ENCODE measurements at regions not wholly inside any gene's neighbourhood (a gene's known extent, or its start where the extent isn't known, plus 50 kb on each side); places are given as distances from the start of the nearest gene placed in this dataset.

GRCh38 chr4:138565576-138565975 is 323.4 kb upstream of the SLC7A11 start:
- TF ChIP-seq CTCF (conservative IDR thresholded peaks at IDR 0.05; ENCODE audit: control insufficient read depth, insufficient read depth, low read depth, low read length) = no peak
- no peak overlapping the region for H3K4me3 ChIP-seq (ENCODE audit: control insufficient read depth, low read depth, low read length)
- no peak for DNase-seq (ENCODE audit: low read depth)

GRCh38 chr4:138562544-138562991 is 320.4 kb upstream of the SLC7A11 start:
- DNase-seq (ENCODE audit: low read depth) = peak; percentile 46
- H3K4me3 ChIP-seq (ENCODE audit: control insufficient read depth, low read depth, low read length) = no peak overlapping the region
- TF ChIP-seq CTCF (conservative IDR thresholded peaks at IDR 0.05; ENCODE audit: control insufficient read depth, insufficient read depth, low read depth, low read length) = no peak

GRCh38 chr4:138561906-138562305 is 319.8 kb upstream of the SLC7A11 start:
- no peak for TF ChIP-seq CTCF (conservative IDR thresholded peaks at IDR 0.05; ENCODE audit: control insufficient read depth, insufficient read depth, low read depth, low read length)
- DNase-seq (ENCODE audit: low read depth) = no peak
- H3K4me3 ChIP-seq (ENCODE audit: control insufficient read depth, low read depth, low read length) = no peak overlapping the region

GRCh38 chr4:138561276-138561880 is 319.2 kb upstream of the SLC7A11 start:
- H3K4me3 ChIP-seq (ENCODE audit: control insufficient read depth, low read depth, low read length) = no peak overlapping the region
- TF ChIP-seq CTCF (conservative IDR thresholded peaks at IDR 0.05; ENCODE audit: control insufficient read depth, insufficient read depth, low read depth, low read length) = no peak
- DNase-seq (ENCODE audit: low read depth) = no peak

GRCh38 chr4:138560448-138560847 is 318.3 kb upstream of the SLC7A11 start:
- H3K4me3 ChIP-seq (ENCODE audit: control insufficient read depth, low read depth, low read length) = no peak overlapping the region
- no peak for DNase-seq (ENCODE audit: low read depth)

GRCh38 chr4:138558886-138559285 is 316.7 kb upstream of the SLC7A11 start:
- TF ChIP-seq CTCF (conservative IDR thresholded peaks at IDR 0.05; ENCODE audit: control insufficient read depth, insufficient read depth, low read depth, low read length) = no peak
- no peak for DNase-seq (ENCODE audit: low read depth)
- H3K4me3 ChIP-seq (ENCODE audit: control insufficient read depth, low read depth, low read length) = no peak overlapping the region

More at GRCh38 chr4:138560448-138560847, 318.3 kb upstream of the SLC7A11 start:
- no peak for TF ChIP-seq CTCF (conservative IDR thresholded peaks at IDR 0.05; ENCODE audit: control insufficient read depth, insufficient read depth, low read depth, low read length)

- H3K4me3 ChIP-seq (ENCODE audit: control insufficient read depth, low read depth, low read length) = no peak overlapping the region
- peak; percentile 35 for TF ChIP-seq CTCF (conservative IDR thresholded peaks at IDR 0.05; ENCODE audit: control insufficient read depth, insufficient read depth, low read depth, low read length)
- DNase-seq (ENCODE audit: low read depth) = peak; percentile 28
These were observed 313.4 kb upstream of the SLC7A11 start for GRCh38 chr4:138555584-138555983.

Data from fibroblast of mammary gland (primary cell).